HG03175 (cell line): ENCODE measurements at regions not wholly inside any gene's neighbourhood (a gene's known extent, or its start where the extent isn't known, plus 50 kb on each side); places are given as distances from the start of the nearest gene placed in this dataset.

Experiments used
- ATAC-seq: cut with Tn5 transposase; IDR thresholded peaks from one replicate; pipeline ENCODE4 v1.9.1; 2021; ENCODE audit warnings: mild to moderate bottlenecking, moderate library complexity; ENCODE audit not compliant: unreplicated experiment

DNA sequence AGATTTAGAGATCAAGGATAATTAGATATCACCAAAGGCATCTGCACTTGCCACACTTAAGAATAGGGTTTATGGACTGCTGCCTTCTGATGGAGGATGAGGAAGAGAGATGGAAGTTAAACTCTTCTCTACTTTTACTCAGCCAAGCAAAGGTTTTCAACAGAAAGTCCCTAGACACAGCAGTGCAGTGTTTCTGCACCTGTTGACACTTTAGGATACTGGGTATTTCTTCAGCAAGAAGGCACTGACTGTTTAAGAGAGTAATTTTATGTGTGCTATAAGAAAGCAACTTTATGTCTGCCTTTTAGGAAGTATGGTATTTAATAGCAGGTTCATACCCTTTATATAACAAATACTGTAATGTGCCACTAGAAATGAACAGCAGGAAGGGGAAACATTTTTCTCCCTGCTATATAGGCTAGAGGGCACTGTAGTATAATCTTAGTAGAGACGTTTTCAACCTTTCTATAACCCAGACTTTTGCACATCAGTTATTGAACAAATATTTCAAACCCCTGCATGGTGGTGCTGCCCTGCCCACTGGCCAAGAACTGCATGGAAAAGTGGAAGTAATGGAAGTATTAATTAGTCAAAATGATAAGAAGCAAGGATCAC is 225.0 kb upstream of the GRIP1 start:
- no peak for ATAC-seq

DNA sequence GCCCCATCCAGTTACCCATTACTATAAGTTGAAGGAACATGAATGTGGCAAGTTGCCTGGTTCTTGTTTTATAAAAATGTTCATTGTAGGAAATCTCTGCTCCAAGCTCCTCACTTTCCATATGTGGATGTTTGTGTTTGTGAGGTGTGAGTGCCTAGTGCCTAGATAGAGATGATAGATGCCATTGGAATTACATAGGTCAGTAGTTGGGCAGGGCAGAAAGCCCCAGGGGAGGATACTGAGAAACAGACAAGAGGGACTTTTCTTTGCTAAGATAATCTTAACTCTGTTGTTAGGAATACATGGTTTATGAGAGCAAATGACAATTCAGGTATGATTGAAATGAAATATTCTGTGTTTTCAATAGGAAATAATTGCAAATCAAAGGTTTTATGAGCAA is 226.3 kb upstream of the GRIP1 start:
- ATAC-seq: no peak

DNA sequence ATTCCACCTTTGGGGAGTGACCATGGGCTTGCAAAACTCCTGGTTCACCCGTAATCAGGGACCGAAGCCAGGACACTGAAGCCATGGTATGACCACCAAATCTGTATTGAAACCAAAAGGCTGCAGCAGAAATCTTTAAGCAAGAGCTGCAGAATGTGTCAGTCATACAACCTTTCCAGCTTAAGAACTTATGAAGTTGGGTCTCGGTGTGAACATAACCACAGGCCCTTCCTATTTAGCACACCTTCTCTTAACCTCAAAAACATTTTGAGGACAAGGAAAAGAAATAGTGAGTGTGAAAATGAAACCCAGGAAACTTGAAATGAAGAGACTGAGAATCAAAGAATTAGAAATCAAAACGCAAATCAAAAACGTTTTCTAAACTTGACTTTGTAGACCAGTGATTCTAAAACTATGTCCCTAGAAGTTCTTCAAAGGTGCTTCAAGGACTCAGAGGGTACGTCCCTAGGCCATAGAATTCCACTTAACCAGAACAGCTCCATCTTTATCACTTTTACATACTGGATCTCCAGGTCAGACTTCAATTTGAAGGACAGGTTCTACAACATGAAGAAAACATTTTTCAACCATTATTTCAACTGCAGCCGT is 231.6 kb upstream of the GRIP1 start:
- ATAC-seq: no peak

GRCh38 chr12:66915306-66915904 is 236.5 kb upstream of the GRIP1 start:
- ATAC-seq: no peak

- ATAC-seq: no peak
Observed at GRCh38 chr12:66916189-66916588, 237.3 kb upstream of the GRIP1 start.

GRCh38 chr12:66919466-66919865 is 240.6 kb upstream of the GRIP1 start:
- no peak for ATAC-seq

DNA sequence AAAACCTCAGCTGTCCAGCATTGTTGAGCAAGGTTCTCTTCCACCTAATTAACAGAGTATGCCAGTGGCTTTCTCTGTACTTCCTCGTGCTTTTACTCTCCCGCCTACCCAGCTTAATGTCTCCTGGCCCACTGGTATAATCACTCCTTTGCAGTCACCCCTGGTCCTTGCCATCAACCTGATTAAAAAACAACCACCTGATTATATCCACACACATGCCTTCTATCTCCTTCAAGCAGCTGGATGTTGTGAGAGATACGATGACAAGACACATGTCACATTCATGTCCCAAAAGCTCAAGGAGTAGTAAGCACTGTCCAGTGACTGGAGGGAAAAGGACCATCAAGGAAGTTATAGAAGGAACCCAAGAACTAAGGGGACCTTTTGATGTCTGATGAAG is 241.3 kb upstream of the GRIP1 start:
- ATAC-seq: no peak

GRCh38 chr12:66921151-66921550 is 242.3 kb upstream of the GRIP1 start:
- ATAC-seq: no peak

DNA sequence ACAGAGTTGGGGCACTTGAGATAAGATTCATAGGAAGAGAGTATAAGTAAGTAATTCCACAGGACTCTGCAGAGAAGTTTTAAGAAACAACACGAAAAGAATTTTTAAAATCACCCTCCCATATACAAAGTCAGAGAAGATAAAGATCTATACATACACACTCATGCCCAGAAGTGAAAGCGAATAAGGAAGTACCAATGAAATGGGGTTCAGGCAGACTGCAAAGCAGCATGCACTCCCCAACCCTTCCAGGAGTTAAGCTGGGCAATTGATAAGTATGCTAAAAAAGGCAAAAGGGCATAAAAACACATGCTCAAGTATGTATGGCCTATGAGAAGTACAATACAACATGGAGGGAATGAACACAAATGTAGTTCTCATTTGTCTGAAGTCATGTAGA is 246.2 kb upstream of the GRIP1 start:
- no peak for ATAC-seq

- ATAC-seq: no peak
Observed at GRCh38 chr12:66929121-66929520, 250.2 kb upstream of the GRIP1 start.

DNA sequence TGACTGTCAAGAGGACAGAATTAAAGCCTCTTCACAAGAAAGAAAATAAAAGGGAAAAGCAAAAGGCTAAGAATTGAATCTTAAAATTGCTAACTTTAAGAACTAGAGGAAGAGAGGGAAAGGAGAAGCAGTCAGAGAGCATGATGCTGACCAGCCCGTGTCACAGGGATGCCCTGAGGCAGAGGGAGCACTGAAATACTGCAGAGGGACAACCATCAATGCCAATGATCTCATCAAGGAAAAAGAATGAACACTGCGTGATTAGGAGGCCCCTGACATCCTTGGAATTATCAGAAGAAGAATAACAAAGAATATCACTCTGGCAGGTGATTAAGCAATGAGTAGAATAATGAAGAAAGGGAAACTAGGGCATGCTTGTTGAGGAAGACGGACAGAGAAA is 252.2 kb upstream of the GRIP1 start:
- no peak for ATAC-seq

GRCh38 chr12:66932126-66932525 is 253.2 kb upstream of the GRIP1 start:
- ATAC-seq: no peak

- no peak for ATAC-seq
Observed at GRCh38 chr12:66934302-66935062, 255.6 kb upstream of the GRIP1 start.

DNA sequence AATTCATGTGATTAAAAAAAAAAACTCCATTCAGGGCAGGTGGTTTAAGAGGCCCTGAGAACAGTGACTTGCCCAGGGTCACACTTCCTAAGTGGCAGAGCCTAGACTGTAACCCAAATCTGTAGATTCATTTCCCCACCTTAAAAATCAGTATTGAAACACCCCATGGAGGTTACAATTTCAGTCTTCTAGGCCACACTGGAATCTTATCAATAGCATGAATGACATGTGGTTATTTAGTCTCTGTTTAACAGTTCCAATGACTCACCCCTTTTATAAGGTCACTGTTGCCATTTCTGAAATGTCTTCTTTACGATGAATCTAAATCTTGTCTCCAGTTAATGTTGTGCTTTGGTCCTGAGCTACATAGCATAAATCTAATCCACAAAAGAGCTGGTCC is 262.3 kb upstream of the GRIP1 start:
- no peak for ATAC-seq

- no peak for ATAC-seq
Observed at GRCh38 chr12:66942741-66943465, 264.0 kb upstream of the GRIP1 start.

DNA sequence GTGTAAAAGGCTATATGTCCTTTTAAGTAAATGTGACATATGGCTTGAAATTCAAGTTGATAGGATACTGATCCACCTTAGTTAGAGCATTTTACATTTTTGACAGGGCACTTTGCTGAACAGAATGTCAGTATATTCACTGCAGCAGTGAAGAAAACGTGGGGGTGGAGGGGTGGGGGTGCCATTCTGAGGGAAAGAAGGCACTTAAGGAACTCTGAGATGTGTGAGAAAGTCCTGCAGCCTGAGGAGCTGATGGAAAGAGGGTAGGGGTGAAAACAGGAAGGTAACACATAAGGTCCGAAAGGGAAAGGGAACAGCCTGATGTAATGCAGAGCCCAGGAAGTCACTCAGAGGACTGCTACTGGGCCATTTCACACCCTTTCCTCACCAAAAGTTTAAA is 265.5 kb upstream of the GRIP1 start:
- ATAC-seq: no peak

DNA sequence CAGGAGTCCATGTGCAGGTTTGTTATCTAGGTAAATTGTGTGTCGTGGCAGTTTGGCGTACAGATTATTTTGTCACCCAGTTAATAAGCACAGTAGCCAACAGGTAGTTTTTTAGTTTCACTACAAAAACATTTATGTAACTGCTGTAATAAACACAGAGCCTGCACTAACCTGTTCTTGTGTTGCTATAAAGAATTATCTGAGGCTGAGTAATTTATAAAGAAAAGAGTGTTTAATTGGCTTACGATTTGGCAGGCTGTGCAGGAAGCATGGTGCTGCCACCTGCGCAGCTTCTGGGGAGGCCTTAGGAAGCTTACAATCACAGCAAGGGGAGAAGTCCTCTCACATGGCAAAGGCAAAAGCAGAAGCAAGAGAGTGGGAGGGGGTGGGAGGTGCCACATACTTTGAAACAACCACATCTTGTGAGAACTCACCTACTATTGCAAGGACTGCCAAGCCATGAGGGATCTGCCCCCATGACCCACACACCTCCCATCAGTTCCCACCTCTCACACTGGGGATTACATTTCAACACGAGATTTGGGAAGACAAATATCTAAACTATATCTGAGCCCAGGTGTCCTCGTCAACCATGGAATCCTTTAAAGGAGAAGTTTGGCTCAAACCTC is 266.4 kb upstream of the GRIP1 start:
- ATAC-seq: no peak

DNA sequence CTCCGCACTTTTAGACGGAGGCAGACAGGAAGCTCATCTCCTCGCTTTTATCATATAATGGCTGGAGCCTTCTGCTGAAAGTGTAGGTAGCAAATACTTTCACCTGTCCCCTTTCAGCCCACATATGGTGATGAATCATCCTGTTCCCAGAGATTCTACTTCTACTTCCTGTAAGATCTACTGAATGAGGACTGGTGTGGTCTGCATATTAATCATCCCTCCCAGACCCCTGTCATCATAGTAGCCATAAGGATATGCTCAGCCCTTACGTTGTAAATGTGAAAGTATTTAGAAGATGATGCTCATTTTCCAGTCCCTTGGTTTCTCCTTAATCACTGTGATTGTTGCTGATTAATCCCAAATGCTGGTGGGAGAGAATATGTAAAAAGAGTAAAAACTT is 268.2 kb upstream of the GRIP1 start:
- ATAC-seq: no peak

DNA sequence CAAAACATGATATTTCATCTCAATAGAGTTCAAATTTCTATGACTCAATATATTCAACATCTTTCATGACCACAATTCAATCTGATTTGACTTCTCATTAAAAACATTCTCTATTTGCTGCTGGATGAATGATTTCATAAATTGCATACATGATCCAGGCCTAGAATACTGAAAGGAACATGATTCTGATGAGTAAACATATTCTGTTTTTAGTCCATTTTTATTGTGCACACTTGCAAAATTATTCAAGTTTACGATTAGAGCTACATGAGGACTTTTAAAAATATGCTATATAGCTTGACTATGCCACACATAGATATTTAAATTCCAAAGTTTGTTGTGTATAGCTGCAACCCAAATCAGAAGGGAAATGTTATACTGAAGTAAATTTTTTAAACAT is 273.8 kb upstream of the GRIP1 start:
- no peak for ATAC-seq

- ATAC-seq: no peak
Observed at GRCh38 chr12:66956300-66956699, 277.4 kb upstream of the GRIP1 start.

- no peak for ATAC-seq
Observed at GRCh38 chr12:66959276-66959675, 280.4 kb upstream of the GRIP1 start.
